GM12865 (cell line): ENCODE measurements at regions not wholly inside any gene's neighbourhood (a gene's known extent, or its start where the extent isn't known, plus 50 kb on each side); places are given as distances from the start of the nearest gene placed in this dataset.

Source experiments
- DNase-seq: peaks from one replicate; pipeline ENCODE4 v3.0.0; 2010; ENCODE audit warnings: low read depth
- H3K4me3 ChIP-seq: 2 replicates; pipeline ENCODE4 v1.5.1; 2011; ENCODE audit warnings: mild to moderate bottlenecking, low read depth, low read length, control low read depth
- CTCF ChIP-seq: IDR thresholded peaks from 2 replicates; pipeline ENCODE4 v1.5.1; 2011; ENCODE audit warnings: low read length, control low read depth, low read depth, inconsistent platforms; ENCODE audit not compliant: insufficient read depth; ENCODE audit errors: missing control alignments

GRCh38 chr2:152825834-152826233 lies 107.4 kb downstream of the ARL6IP6 start:
- no peak for DNase-seq
- H3K4me3 ChIP-seq: no peak overlapping the region
- no peak for TF ChIP-seq CTCF

- no peak overlapping the region for H3K4me3 ChIP-seq
- DNase-seq: no peak
- no peak for TF ChIP-seq CTCF
Observed at GRCh38 chr2:152823905-152824304, 105.5 kb downstream of the ARL6IP6 start.

GRCh38 chr2:152822676-152823075 lies 104.3 kb downstream of the ARL6IP6 start:
- H3K4me3 ChIP-seq: no peak overlapping the region
- DNase-seq: no peak
- no peak for TF ChIP-seq CTCF

- no peak for DNase-seq
- no peak overlapping the region for H3K4me3 ChIP-seq
- TF ChIP-seq CTCF: no peak
Observed at GRCh38 chr2:152820048-152820447, 101.6 kb downstream of the ARL6IP6 start.

GRCh38 chr2:152815634-152816257 lies 97.3 kb downstream of the ARL6IP6 start:
- DNase-seq: no peak
- no peak for TF ChIP-seq CTCF

GRCh38 chr2:152814475-152815030 lies 96.1 kb downstream of the ARL6IP6 start:
- H3K4me3 ChIP-seq: no peak overlapping the region
- no peak for DNase-seq
- no peak for TF ChIP-seq CTCF

More at GRCh38 chr2:152815634-152816257, 97.3 kb downstream of the ARL6IP6 start:
- H3K4me3 ChIP-seq: no peak overlapping the region

GRCh38 chr2:152813351-152813750 lies 94.9 kb downstream of the ARL6IP6 start:
- TF ChIP-seq CTCF: no peak
- H3K4me3 ChIP-seq: no peak overlapping the region
- no peak for DNase-seq
